HG03039 (cell line): ENCODE measurements at regions not wholly inside any gene's neighbourhood (a gene's known extent, or its start where the extent isn't known, plus 50 kb on each side); places are given as distances from the start of the nearest gene placed in this dataset.
"Not testable (repeated sequence)": the region's sequence is repeated elsewhere in the genome, so short reads cannot be mapped to it uniquely, and the experiment has no call there.

Experiments
- ATAC-seq: cut with Tn5 transposase; IDR thresholded peaks from one replicate; pipeline ENCODE4 v1.9.1; 2021; ENCODE audit warnings: mild to moderate bottlenecking, moderate library complexity; ENCODE audit not compliant: unreplicated experiment

DNA sequence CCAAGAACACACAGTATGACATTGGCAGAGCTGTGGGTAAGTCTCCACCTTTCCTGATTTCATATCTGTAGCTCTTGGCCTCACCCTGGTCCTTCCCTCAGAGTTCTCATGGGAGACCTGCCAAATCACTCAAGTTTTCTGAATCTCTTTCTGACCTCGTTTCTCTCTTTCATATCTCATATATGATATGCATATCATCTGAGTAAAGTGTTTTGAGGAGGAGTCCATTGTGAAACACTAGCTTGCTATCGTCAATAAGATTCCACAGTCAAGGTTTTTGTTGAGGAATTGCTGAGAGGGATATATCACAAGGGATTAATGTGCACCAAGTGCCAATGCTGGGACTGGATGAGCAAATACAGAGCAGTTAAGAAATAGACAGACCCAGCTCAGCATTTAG is 739.2 kb downstream of the BRINP1 start:
- no peak for ATAC-seq

DNA sequence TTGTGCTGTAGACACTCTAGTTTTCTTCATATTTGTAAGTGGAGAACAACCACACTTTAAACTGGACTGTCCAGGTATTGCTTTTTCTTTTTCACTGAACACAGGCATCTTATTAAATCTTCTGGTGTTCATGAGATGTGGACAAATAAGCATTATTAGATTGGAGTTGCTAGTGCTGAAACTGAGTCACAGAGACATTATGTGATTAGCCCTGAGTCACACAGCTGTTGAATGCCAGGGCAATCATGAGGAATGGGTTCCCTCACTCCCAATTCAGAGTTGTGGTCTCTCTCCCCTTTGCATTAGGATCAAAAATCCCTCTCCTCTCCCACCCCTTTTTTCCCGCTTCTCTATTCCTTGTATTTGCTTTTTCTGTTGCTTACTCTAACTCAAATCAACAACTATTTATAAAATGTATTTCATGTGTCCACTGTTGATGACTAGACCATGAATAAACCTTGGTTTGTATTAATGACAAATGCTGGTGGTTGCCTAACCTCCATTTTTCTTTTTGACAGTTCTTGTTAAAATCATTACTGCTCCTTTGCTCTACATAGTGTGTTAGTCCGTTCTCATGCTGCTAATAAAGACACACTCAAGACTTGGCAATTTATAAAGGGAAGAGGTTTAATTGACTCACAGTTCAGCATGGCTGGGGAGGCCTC is 738.2 kb downstream of the BRINP1 start:
- ATAC-seq: no peak

DNA sequence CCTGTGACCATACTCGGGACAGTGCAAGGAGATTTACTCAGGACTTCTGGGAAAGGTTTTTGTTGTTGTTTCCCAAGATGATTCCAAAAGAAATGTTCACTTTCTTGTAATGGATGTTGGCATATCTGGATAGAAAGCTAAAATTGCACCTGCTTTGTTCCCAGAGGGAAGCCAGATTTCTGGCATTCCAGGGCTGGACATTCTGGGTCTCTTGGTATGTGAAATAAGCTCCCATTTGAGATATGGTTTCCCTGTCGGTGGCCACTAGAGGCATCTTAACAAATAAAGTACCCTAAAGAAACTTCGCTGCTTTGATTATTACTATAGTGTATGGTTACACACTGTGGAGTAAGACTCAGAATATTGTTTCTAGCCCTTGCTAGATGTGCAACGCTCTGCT is 737.3 kb downstream of the BRINP1 start:
- ATAC-seq: no peak

DNA sequence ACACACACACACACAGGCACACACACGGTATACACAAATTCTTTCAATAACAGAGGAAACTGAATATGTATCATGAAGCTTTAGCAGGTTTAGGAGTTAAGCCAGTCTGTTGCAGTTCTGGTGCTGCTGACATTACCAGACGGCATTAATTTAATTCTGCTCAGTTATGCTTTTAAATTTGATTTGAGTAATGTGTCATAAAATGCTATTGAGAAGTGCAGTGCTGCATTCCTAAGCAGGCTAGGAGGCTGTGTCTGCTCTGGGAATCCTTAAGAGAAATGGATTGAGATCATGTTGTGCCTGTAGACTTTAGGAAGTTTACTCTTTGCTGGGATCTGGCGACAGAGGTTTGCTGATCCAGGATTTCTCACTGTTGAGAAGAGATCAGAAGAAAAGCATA is 733.8 kb downstream of the BRINP1 start:
- ATAC-seq: no peak

DNA sequence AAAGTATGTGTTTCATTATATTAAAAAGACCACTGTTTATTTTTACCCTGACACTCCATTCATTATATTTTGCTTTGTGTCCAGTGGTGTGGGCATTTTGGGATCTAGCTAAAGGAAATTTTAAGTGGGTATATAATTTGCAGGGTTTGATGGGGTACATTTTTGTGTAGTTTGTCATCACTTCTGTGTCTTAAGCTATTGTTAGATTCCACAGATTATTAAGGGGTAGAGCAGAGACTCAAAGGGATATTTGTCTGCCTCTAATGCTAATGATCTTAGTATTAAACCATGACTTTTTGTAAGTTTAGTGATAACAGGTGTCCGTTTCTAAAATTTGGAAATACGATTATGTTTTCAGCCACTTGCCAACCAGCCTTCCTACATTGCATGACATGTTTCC is 731.6 kb downstream of the BRINP1 start:
- ATAC-seq: no peak

DNA sequence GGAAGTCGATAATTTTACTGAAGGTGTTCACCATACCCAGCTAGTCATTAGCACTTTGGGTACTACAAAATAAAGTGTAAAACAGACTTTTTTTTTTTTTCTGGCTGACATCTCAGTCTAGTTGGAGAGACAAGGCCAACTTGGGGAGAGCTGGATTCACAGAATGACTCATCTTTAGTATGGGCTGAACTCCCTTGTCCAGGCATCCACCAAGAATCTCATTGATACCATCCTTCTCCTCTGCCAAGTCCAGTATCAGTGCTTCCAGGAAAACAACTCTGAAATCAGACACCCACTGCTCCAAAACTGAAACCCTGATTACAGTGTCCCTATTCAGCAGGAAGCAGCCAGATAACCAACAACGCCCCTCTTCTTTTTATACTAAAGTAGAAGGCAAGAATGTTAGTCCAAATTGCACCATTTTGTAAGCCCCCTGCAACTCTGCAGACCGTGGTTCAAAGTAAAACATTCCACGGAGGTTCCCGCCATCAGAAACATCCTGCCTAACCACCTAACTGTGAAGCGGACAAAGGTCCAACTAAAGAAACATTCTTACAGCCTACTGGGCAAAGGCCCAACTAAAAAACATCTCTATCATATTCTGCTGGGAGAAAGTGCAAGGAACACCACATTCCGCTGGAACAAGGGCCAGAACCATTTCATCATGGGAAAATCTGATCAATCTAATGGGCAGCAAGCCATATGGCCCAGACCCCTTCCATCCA is 728.2 kb downstream of the BRINP1 start:
- no peak for ATAC-seq

GRCh38 chr9:118643118-118643517 is 726.1 kb downstream of the BRINP1 start:
- no peak for ATAC-seq

DNA sequence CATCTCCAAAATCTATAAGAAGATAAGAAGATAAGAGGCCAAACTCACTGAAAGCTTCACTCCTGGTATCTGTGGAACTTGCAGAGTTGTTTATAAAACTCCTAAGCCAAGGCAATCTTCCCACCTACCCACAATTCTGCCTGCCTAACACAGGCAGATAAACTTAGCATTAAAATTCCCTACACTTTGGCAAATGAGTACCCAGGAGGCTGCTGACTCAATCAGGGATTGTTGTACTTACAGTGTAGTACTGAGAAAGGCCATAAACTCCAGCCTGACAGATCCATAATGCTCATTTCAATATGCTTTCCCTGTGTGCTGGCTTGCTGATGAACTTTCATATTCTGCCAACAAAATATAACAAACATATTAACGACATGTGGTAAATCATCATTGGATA is 725.2 kb downstream of the BRINP1 start:
- no peak for ATAC-seq

GRCh38 chr9:118647331-118647730 is 721.9 kb downstream of the BRINP1 start:
- no peak for ATAC-seq

- no peak for ATAC-seq
These were observed 718.8 kb downstream of the BRINP1 start for GRCh38 chr9:118650417-118650816.

DNA sequence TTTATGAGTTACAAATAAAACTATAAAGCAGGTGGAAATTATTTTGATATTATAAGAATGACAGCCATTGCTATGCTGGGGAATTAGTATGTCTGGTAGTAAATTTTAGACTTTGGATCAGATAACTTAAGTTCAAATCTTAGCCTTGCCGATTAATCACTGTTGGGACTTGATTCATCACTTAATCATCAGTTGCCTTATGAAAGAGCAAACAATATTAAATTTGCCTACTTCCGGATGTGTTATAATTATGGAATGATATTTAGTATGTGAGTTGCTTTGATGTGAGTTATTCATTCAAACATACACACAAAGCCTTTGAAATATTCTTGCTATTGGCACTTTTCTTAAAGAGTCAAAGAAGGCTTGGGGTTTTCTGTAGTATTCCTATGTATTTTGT is 717.7 kb downstream of the BRINP1 start:
- no peak for ATAC-seq

DNA sequence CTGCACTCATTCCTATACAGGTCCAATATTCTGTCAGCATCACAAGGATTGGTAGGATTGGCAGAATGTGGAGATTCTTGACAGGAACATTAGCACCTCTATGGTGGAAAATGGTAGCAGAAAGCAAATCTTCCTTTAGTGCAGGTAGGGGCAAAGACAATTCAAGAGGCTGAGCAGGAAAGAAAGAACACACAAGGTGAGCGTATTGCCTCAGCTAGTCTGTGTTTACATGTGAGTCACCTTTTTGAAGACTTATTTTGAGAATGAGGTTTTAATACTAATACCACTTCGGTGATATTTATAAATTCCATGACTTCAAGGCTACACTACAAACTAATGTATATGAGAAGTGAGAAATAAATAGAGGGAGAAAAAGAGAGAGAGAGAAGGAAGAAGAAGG is 717.0 kb downstream of the BRINP1 start:
- no peak for ATAC-seq

DNA sequence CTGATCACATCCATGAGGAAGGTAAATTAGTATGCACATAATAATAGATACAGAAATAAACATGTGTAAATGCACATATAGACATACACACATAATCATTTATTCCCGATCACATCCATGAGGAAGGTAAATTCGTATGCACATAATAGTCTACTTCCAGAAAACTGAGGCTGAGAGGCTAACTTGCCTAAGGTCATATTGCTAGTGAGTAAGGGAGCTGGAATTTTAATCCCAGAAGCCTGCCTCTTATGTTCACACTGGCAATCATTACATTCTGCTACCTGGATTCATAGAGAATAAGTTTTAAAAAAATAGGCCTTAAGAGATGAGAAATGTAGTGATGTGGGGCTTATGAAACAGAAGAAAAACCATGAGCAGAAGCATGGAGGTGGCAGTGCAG is 716.3 kb downstream of the BRINP1 start:
- ATAC-seq: no peak

DNA sequence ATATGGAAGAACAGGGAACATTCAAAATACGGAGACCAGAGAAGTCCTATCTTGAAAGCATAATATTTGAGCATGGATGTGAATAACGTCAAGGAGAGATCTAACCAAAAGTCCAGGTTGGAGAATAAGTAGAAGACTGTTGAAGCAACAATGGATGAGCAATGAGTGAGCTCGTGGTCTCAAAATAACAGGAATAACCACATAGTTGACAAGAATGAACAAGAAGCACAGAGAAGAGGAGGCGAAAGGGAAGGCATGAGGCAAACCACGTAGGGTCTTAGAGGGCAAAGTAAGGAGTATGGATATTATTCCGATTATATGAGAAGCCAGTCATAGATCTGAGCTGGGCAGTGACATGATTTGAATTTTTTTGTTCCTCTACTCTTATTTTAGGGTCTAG is 710.2 kb downstream of the BRINP1 start:
- ATAC-seq: no peak

DNA sequence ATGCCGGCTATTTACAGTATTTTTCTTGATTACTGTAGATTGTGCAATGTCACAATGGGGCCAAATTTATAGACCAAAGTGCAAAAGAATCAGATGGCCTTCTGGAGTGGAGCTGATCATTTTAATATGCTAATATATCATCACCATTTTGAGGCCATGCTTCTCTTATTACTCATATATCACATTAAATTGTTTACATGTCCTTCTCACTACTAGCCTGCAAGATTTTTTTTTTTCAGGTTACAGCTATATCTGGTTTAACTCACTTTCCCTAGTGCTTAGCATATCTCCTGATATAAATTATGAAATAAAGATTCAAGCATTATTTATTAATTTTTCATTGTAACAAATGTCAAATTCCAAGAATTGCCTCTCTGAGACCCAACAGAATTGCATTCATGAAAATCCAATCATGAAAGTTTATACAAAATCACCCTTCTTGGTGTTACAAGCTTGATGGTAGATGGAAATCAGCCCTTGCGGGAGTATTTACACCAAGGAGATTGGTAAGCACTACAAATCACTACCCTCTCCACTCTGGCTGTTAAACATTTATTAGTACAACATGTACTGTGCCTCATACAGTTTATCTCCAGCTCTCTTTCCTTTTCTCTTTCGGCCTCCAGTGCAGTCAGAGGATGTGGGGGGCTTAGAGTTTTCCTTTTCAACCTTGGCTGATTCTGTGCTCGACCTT is 703.9 kb downstream of the BRINP1 start:
- ATAC-seq: no peak

- no peak for ATAC-seq
These were observed 699.0 kb downstream of the BRINP1 start for GRCh38 chr9:118670011-118670953.

GRCh38 chr9:118674942-118675341 is 694.3 kb downstream of the BRINP1 start:
- ATAC-seq: no peak

DNA sequence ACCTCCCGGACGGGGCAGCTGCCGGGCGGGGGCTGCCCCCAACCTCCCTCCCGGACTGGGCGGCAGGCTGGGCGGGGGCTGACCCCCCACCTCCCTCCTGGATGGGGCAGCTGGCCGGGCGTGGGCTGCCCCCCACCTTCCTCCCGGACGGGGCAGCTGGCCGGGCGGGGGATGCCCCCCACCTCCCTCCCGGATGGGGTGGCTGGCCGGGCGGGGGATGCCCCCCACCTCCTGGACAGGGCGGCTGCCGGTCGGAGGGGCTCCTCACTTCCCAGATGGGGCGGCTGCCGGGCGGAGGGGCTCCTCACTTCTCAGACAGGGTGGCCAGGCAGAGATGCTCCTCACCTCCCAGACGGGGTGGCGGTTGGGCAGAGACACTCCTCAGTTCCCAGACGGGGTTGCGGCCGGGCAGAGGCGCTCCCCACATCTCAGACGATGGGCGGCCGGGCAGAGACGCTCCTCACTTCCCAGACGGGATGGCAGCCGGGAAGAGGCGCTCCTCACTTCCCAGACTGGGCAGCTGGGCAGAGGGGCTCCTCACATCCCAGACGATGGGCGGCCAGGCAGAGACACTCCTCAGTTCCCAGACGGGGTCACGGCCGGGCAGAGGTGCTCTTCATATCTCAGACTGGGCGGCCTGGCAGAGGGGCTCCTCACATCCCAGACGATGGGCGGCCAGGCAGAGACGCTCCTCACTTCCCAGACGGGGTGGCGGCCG is 691.1 kb downstream of the BRINP1 start:
- ATAC-seq: not testable (repeated sequence)

- no peak for ATAC-seq
These were observed 682.3 kb downstream of the BRINP1 start for GRCh38 chr9:118686959-118687358.

DNA sequence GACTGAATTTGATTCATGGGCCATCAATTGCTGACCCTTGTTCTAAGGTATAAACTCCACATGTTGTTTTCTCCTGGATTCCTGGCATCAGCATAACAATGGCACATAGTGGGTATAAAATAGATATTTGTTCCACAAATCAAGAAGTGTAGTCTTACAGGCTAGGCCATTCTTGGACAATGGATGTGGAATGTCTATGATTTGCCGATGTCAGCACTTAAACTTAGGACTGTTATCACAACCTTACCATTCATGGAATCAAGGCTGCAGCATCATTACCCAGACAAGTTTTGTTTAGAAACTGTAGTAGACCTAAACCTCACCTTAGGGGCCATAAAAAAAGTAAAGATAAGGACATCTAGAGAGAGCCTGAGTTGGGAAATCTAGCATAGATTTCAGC is 680.0 kb downstream of the BRINP1 start:
- ATAC-seq: no peak
